ENCODE measurements at regions not wholly inside any gene's neighbourhood (a gene's known extent, or its start where the extent isn't known, plus 50 kb on each side); places are given as distances from the start of the nearest gene placed in this dataset.

DNA sequence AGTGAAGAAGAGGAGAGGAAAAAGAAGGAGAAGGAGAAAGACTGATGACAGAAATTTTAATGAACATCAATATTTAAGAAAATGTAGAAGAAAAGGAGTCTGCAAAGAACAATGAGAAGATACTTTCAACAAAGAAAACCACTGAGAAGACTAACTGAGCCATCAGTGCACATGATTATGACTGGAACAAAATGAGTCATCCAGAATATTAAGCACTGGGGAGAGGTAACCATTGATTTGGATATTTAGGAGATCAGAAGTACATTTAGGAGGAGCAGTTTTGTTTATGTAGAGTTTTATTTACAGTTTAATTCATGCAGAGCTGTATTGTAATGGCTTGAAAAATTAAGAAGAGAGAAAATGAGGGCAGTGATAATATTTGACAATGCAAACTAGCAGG lies 159.1 kb downstream of the C12orf50 start:
- Histone ChIP-seq H3K36me3 (replicated peaks in 1 of 2; ENCODE audit: control insufficient read depth in 1 of 2, insufficient read depth in 2 of 2, low read length in 2 of 2) (no peaks in the 10 kb centered on the region), H3K9me3 (replicated peaks in 1 of 2; ENCODE audit: control insufficient read depth in 1 of 2, insufficient read depth in 1 of 2, low read length in 2 of 2) (no peaks in the 10 kb centered on the region), H3K27ac (ENCODE audit: low read depth in 1 of 2, low read length in 2 of 2) (no peak overlapping the region), H4K20me1 (ENCODE audit: insufficient read depth, low read length) (no peaks in the 10 kb centered on the region), H2AFZ (ENCODE audit: insufficient read depth, low read depth, low read length, poor library complexity, severe bottlenecking) (no peak overlapping the region), H3K79me2 (ENCODE audit: insufficient read depth, low read length) (no peaks in the 10 kb centered on the region), H3K9ac (ENCODE audit: insufficient read depth, low read length, poor library complexity, severe bottlenecking) (no peak overlapping the region), H3K4me2 (replicated peaks; ENCODE audit: extremely low read depth, low read length, poor library complexity, severe bottlenecking) (no peak overlapping the region), H3K4me3 (replicated peaks in 1 of 3; ENCODE audit: low read depth in 2 of 3, low read length in 3 of 3) (no peak overlapping the region), H3K4me1 (ENCODE audit: control insufficient read depth in 1 of 2, insufficient read depth in 2 of 2, low read length in 2 of 2) (no peaks in the 10 kb centered on the region), H3K27me3 (ENCODE audit: control insufficient read depth in 2 of 2, insufficient read depth in 2 of 2, low read length in 2 of 2) (no peaks in the 10 kb centered on the region)
- peaks cover 0 to 1% (median 0%) of the 10 kb centered on the region in 3 donors for H3K27me3 Mint-ChIP-seq (ENCODE audit: low read depth in 3 of 3)
- H3K4me1 Mint-ChIP-seq, result no peaks in the 10 kb centered on the region
- H3K9me3 Mint-ChIP-seq, result peaks cover 0 to 2% (median 0%) of the 10 kb centered on the region in 7 donors
- no peak overlapping the region for H3K27ac Mint-ChIP-seq
- no peaks in the 10 kb centered on the region for H3K36me3 Mint-ChIP-seq
- no peak for DNase-seq
- intact Hi-C loops (cut with micrococcal nuclease), result no loop called here
- TF ChIP-seq, protein P1, sequence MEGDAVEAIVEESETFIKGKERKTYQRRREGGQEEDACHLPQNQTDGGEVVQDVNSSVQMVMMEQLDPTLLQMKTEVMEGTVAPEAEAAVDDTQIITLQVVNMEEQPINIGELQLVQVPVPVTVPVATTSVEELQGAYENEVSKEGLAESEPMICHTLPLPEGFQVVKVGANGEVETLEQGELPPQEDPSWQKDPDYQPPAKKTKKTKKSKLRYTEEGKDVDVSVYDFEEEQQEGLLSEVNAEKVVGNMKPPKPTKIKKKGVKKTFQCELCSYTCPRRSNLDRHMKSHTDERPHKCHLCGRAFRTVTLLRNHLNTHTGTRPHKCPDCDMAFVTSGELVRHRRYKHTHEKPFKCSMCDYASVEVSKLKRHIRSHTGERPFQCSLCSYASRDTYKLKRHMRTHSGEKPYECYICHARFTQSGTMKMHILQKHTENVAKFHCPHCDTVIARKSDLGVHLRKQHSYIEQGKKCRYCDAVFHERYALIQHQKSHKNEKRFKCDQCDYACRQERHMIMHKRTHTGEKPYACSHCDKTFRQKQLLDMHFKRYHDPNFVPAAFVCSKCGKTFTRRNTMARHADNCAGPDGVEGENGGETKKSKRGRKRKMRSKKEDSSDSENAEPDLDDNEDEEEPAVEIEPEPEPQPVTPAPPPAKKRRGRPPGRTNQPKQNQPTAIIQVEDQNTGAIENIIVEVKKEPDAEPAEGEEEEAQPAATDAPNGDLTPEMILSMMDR (IDR thresholded peaks at IDR 0.05), result no peak
- no peak overlapping the region for H3K4me3 Mint-ChIP-seq

DNA sequence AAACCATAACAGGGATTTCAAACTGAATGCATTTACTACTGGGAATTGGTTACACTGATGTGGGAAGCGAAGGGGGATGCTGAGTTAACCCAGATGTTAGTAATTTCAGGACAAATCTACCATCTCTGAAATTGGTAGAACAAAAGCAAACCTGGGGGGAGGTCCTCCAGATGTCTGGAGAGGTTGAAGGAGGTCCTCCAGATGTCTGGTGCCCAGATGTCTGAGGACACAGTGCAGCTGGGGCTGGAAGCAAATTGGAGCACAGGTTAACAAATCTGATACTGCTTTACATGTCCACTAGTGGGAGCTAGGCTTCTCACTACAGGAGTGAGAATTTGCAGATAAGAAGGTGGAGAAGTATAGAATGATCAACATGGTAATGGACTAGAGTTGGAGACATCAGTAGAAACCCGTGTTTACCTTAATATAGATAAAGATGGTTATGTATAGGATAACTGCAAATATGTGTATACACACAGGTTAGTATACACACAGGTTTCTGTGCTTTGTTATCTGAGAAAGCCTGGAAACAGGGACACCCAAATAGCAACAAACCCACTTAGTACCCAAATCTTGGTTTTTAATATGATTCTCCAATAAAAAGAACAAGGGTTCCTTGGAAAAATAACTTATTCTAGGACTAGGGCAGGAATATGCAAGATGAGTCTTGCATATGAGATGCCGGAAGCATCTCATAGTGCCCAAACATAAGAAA lies 162.5 kb downstream of the C12orf50 start:
- Mint-ChIP-seq H3K27me3 (ENCODE audit: low read depth in 3 of 3) (peaks cover 0 to 2% (median 1%) of the 10 kb centered on the region in 3 donors), H3K4me1 (no peaks in the 10 kb centered on the region), H3K36me3 (no peaks in the 10 kb centered on the region), H3K4me3 (no peak overlapping the region), H3K9me3 (no peaks in the 10 kb centered on the region), H3K27ac (no peak overlapping the region)
- Histone ChIP-seq H3K4me2 (replicated peaks; ENCODE audit: extremely low read depth, low read length, poor library complexity, severe bottlenecking) (no peak overlapping the region), H3K9ac (ENCODE audit: insufficient read depth, low read length, poor library complexity, severe bottlenecking) (no peak overlapping the region), H4K20me1 (ENCODE audit: insufficient read depth, low read length) (no peaks in the 10 kb centered on the region), H3K27me3 (ENCODE audit: control insufficient read depth in 2 of 2, insufficient read depth in 2 of 2, low read length in 2 of 2) (no peaks in the 10 kb centered on the region), H3K27ac (ENCODE audit: low read depth in 1 of 2, low read length in 2 of 2) (no peak overlapping the region), H2AFZ (ENCODE audit: insufficient read depth, low read depth, low read length, poor library complexity, severe bottlenecking) (no peak overlapping the region), H3K9me3 (replicated peaks in 1 of 2; ENCODE audit: control insufficient read depth in 1 of 2, insufficient read depth in 1 of 2, low read length in 2 of 2) (no peaks in the 10 kb centered on the region), H3K4me1 (ENCODE audit: control insufficient read depth in 1 of 2, insufficient read depth in 2 of 2, low read length in 2 of 2) (no peaks in the 10 kb centered on the region), H3K4me3 (replicated peaks in 1 of 3; ENCODE audit: low read depth in 2 of 3, low read length in 3 of 3) (no peak overlapping the region), H3K79me2 (ENCODE audit: insufficient read depth, low read length) (no peaks in the 10 kb centered on the region), H3K36me3 (replicated peaks in 1 of 2; ENCODE audit: control insufficient read depth in 1 of 2, insufficient read depth in 2 of 2, low read length in 2 of 2) (no peaks in the 10 kb centered on the region)
- 100% methylated on average over 1 of the region's 3 CpGs for WGBS (ENCODE audit: insufficient coverage)
- TF ChIP-seq, protein P1 (IDR thresholded peaks at IDR 0.05), result no peak
- intact Hi-C loops (cut with micrococcal nuclease), result no loop called here
- no peak for DNase-seq

Measured in CD14-positive monocyte (primary cell).